B cell (primary cell): ENCODE measurements at regions not wholly inside any gene's neighbourhood (a gene's known extent, or its start where the extent isn't known, plus 50 kb on each side); places are given as distances from the start of the nearest gene placed in this dataset.

Source experiments
- EZH2 ChIP-seq: IDR thresholded peaks from 2 replicates; pipeline ENCODE4 v1.6.1; 2012; ENCODE audit warnings: borderline replicate concordance, low read depth, mild to moderate bottlenecking, moderate library complexity, low read length; ENCODE audit not compliant: insufficient read depth, poor library complexity, severe bottlenecking
- TF ChIP-seq, protein P1 (sequence below): fragments of 200-600 bp; IDR thresholded peaks from one replicate; pipeline ENCODE4 v1.8.0; 2022; ENCODE audit warnings: antibody characterized with exemption, mild to moderate bottlenecking

DNA sequence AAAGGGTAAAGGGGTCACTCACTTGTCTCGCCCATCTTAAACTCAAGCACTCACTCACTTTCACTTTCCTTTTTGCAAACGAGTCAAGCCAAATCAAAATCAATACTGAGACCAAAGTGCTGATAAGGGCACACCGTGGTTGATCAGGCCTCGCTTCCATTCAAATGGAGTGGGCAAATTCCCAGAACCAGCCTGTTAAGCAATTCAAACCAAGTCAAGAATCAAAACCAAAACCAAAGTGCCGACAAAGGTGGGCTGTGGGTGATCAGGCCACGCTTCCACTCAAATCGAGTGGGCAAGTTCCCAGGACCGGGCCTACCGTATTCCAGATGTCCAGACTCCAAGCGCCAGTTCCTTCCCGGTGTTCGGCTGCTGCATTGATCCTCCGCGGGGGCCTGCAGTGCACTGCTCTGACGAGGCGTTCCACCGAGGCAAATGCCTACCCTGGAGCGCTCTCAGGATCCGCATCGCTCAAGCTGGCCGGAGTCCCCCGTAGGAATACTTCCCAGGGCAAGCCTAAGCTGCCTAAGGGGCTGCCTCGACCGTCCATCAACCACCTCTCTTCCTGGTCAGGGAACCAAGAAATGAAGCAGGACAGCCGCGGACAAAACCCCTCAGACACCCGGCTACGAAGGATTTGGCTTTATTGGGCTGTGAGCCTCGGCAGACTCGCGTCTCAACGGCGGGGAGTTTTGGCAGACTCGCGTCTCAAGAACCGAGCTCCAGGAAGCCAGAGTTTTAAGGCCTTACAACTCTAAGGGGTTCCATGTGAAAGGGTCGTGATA, 89.9 kb upstream of the SLC1A4 start:
- TF ChIP-seq, protein P1, sequence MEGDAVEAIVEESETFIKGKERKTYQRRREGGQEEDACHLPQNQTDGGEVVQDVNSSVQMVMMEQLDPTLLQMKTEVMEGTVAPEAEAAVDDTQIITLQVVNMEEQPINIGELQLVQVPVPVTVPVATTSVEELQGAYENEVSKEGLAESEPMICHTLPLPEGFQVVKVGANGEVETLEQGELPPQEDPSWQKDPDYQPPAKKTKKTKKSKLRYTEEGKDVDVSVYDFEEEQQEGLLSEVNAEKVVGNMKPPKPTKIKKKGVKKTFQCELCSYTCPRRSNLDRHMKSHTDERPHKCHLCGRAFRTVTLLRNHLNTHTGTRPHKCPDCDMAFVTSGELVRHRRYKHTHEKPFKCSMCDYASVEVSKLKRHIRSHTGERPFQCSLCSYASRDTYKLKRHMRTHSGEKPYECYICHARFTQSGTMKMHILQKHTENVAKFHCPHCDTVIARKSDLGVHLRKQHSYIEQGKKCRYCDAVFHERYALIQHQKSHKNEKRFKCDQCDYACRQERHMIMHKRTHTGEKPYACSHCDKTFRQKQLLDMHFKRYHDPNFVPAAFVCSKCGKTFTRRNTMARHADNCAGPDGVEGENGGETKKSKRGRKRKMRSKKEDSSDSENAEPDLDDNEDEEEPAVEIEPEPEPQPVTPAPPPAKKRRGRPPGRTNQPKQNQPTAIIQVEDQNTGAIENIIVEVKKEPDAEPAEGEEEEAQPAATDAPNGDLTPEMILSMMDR: no peak
- TF ChIP-seq EZH2: no peak
